ENCODE measurements at regions not wholly inside any gene's neighbourhood (a gene's known extent, or its start where the extent isn't known, plus 50 kb on each side); places are given as distances from the start of the nearest gene placed in this dataset.

DNA sequence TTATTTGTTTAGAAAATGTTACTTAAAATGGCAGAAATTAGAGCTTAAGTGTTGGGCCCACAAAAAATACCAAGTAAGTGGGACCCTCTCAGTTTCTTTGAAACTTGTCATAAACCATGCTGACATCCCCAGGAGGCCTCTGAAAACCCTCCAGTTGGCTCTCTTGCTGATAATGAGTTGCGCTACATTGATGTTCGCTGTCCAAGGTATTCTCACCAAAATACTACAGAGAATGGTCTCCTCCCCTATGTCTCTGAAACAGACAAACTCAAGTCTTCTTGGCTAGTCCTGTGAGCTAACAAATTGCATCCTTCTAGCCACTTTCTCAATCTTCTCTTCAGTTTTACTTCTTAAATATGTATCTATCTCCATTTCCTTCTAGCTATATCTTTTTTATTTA is 669.4 kb downstream of the IRS1 start:
- Mint-ChIP-seq H3K9me3 (ENCODE audit: unreplicated experiment) (no peaks in the 10 kb centered on the region), H3K27ac (ENCODE audit: low read depth, unreplicated experiment) (no peak overlapping the region), H3K27me3 (ENCODE audit: insufficient read depth, unreplicated experiment) (no peaks in the 10 kb centered on the region), H3K36me3 (ENCODE audit: insufficient read depth, unreplicated experiment) (no peaks in the 10 kb centered on the region), H3K4me1 (ENCODE audit: insufficient read depth, unreplicated experiment) (no peaks in the 10 kb centered on the region), H3K4me3 (ENCODE audit: unreplicated experiment) (no peak overlapping the region)
- TF ChIP-seq, protein P1, sequence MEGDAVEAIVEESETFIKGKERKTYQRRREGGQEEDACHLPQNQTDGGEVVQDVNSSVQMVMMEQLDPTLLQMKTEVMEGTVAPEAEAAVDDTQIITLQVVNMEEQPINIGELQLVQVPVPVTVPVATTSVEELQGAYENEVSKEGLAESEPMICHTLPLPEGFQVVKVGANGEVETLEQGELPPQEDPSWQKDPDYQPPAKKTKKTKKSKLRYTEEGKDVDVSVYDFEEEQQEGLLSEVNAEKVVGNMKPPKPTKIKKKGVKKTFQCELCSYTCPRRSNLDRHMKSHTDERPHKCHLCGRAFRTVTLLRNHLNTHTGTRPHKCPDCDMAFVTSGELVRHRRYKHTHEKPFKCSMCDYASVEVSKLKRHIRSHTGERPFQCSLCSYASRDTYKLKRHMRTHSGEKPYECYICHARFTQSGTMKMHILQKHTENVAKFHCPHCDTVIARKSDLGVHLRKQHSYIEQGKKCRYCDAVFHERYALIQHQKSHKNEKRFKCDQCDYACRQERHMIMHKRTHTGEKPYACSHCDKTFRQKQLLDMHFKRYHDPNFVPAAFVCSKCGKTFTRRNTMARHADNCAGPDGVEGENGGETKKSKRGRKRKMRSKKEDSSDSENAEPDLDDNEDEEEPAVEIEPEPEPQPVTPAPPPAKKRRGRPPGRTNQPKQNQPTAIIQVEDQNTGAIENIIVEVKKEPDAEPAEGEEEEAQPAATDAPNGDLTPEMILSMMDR (IDR thresholded peaks at IDR 0.05; ENCODE audit: unreplicated experiment): no peak
- ChIA-PET POLR2A (no interaction called here), CTCF (interaction anchor here (0.6 to 1.3 kb wide), 4 partner anchors 9 to 241 kb away, joined by 3 to 4 read pairs (median 3); no protein-coding TSS in a partner anchor)
- intact Hi-C loops (cut with micrococcal nuclease): no loop called here
- DNase-seq (ENCODE audit: unreplicated experiment): peak; percentile 25
- BruUV-seq (replicated peaks): no TSS peak

DNA sequence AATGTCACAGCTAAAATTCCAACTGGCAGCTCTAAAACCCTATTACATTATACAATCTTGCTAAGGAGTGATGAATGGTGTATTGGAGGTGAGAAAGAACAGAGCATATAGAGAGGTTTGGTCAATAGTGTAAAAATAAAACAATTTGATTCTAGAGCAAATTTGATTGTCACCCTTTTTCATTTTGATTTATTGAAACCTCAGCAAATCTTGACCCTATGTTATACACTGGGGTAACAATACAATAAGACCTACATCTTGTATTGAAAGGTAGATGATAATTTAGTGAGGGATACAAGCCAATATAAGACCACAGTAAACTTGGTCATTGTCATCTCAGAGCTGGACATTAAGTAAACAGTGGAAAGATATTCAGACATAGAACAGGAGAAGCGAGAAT is 671.9 kb downstream of the IRS1 start:
- no peaks in the 10 kb centered on the region for H3K36me3 Mint-ChIP-seq (ENCODE audit: insufficient read depth, unreplicated experiment)
- CTCF ChIA-PET: no interaction called here
- no peaks in the 10 kb centered on the region for H3K27me3 Mint-ChIP-seq (ENCODE audit: insufficient read depth, unreplicated experiment)
- TF ChIP-seq, protein P1 (IDR thresholded peaks at IDR 0.05; ENCODE audit: unreplicated experiment): no peak
- no TSS peak for BruUV-seq (replicated peaks)
- no peak overlapping the region for H3K27ac Mint-ChIP-seq (ENCODE audit: low read depth, unreplicated experiment)
- H3K9me3 Mint-ChIP-seq (ENCODE audit: unreplicated experiment): peaks cover 7% of the 10 kb centered on the region
- POLR2A ChIA-PET: interaction anchor here (0.9 kb wide), 1 partner anchor 9 kb away, joined by 4 read pairs; no protein-coding TSS in a partner anchor
- DNase-seq (ENCODE audit: unreplicated experiment): no peak
- intact Hi-C loops (cut with micrococcal nuclease): no loop called here
- no peak overlapping the region for H3K4me3 Mint-ChIP-seq (ENCODE audit: unreplicated experiment)
- H3K4me1 Mint-ChIP-seq (ENCODE audit: insufficient read depth, unreplicated experiment): peaks cover 6% of the 10 kb centered on the region

DNA sequence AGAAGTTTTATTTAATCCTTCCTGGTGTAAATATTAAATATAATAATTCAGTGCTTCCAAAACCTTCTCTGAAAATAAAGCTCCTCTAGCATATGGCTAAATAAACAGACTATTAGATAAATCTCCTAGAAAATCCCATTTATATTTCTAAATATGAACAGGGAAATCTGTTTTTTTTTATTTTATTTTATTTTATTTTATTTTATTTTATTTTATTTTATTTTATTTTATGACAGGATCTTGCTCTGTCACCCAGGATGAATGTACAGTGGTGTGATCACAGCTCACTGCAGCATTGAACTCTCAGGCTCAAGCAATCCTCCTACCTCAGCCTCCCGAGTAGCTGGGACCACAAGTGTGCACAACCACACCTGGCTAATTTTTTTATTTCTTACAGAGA is 673.5 kb downstream of the IRS1 start:
- POLR2A ChIA-PET: interaction anchor here (1.0 to 1.5 kb wide), 4 partner anchors 11 to 302 kb away, joined by 3 to 9 read pairs (median 3); no protein-coding TSS in a partner anchor
- BruUV-seq (replicated peaks): no TSS peak
- Mint-ChIP-seq H3K4me1 (ENCODE audit: insufficient read depth, unreplicated experiment) (peaks cover 12% of the 10 kb centered on the region), H3K36me3 (ENCODE audit: insufficient read depth, unreplicated experiment) (no peaks in the 10 kb centered on the region), H3K9me3 (ENCODE audit: unreplicated experiment) (peaks cover 7% of the 10 kb centered on the region), H3K4me3 (ENCODE audit: unreplicated experiment) (no peak overlapping the region), H3K27me3 (ENCODE audit: insufficient read depth, unreplicated experiment) (no peaks in the 10 kb centered on the region), H3K27ac (ENCODE audit: low read depth, unreplicated experiment) (peak overlapping the region; percentile 75)
- TF ChIP-seq, protein P1 (IDR thresholded peaks at IDR 0.05; ENCODE audit: unreplicated experiment): no peak
- intact Hi-C loops (cut with micrococcal nuclease): no loop called here
- CTCF ChIA-PET: interaction anchor here (0.8 kb wide), 1 partner anchor 457 kb away, joined by 3 read pairs; no protein-coding TSS in a partner anchor
- no peak for DNase-seq (ENCODE audit: unreplicated experiment)

DNA sequence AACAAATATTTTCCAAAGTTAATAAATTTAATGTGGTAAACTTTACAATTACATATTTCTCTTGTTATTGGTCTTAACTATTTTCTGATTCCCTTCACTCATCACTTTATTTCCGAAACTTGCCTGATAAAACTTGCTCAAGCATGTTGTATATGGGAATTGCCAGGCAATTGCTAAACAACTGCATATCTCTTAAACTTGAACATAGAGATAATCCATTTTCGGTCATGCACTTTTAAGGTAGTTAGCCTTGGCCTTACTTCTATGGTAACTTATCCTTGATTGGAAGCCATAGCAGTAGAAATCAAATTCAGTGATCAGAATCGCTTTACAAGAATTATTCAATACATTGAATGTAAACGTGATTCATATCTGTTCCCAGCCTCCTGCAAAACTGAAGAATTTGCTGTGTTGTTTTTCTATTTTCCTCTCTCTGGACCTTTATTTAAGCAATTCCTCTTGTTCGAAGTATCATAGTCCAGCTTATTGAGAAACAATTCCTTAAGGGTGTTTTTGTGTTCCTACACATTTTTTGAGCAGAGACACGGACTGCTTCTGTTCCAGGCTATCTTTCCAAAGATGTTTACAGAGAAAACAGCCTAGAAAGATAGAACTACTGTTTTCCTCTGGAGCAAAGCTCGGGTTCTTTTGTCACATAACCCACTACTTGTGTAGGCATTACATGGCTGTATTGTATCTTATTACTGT is 674.3 kb downstream of the IRS1 start:
- POLR2A ChIA-PET: interaction anchor here (0.6 to 1.5 kb wide), 5 partner anchors 9 to 302 kb away, joined by 3 to 9 read pairs (median 3); no protein-coding TSS in a partner anchor
- H3K4me1 Mint-ChIP-seq (ENCODE audit: insufficient read depth, unreplicated experiment): peaks cover 12% of the 10 kb centered on the region
- peak overlapping the region; percentile 75 for H3K27ac Mint-ChIP-seq (ENCODE audit: low read depth, unreplicated experiment)

More for the DNA sequence above, 674.3 kb downstream of the IRS1 start:
- Mint-ChIP-seq H3K27me3 (ENCODE audit: insufficient read depth, unreplicated experiment) (no peaks in the 10 kb centered on the region), H3K9me3 (ENCODE audit: unreplicated experiment) (peaks cover 7% of the 10 kb centered on the region), H3K36me3 (ENCODE audit: insufficient read depth, unreplicated experiment) (no peaks in the 10 kb centered on the region), H3K4me3 (ENCODE audit: unreplicated experiment) (no peak overlapping the region)
- intact Hi-C loops (cut with micrococcal nuclease): no loop called here
- DNase-seq (ENCODE audit: unreplicated experiment): no peak
- TF ChIP-seq, protein P1 (IDR thresholded peaks at IDR 0.05; ENCODE audit: unreplicated experiment): no peak
- CTCF ChIA-PET: no interaction called here
- no TSS peak for BruUV-seq (replicated peaks)

Data from MCF 10A (cell line).